Glomerular visceral epithelial cell (primary cell): ENCODE measurements at regions not wholly inside any gene's neighbourhood (a gene's known extent, or its start where the extent isn't known, plus 50 kb on each side); places are given as distances from the start of the nearest gene placed in this dataset.

Experiments used
- DNase-seq: peaks from one replicate; pipeline ENCODE4 v3.0.0-alpha.2; 2016; ENCODE audit errors: extremely low spot score

DNA sequence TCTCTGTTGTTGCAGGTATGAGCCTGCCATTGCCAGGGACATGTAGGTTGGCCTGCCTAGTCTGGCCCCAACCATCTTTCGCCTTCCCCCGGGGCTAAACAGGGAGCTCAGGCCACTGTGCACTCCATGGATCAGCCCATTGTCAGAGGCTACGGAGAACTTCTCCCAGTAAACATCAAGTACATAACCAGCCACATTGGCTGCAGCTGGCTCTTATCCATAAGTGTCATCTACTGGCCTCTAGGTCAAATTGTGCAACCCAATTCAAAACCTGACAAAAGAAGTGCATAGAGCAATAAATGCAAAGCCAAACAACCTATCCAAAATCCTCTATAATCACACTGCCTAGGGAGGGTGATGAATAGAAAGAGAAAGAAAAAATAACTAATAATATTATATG lies 418.1 kb upstream of the DCC start:
- DNase-seq, result no peak

DNA sequence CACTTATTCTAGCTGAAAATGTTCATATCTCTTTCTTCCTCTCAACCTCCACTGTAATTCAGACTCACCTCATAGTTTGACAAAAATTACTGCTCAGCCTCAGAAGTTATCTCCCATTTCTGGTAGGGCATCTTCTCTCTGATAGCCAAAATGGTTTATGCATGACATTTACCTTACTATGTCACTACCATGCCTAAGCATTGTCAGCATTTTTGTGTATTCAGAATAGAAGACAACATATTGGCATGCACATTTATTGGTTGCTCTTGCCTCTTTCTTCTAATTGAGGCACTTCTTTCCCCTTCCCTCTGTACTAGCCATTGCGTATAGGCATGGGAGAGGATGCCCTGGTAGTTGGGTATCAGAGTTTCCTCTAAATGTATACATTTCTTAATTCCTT lies 406.1 kb upstream of the DCC start:
- DNase-seq, result no peak

DNA sequence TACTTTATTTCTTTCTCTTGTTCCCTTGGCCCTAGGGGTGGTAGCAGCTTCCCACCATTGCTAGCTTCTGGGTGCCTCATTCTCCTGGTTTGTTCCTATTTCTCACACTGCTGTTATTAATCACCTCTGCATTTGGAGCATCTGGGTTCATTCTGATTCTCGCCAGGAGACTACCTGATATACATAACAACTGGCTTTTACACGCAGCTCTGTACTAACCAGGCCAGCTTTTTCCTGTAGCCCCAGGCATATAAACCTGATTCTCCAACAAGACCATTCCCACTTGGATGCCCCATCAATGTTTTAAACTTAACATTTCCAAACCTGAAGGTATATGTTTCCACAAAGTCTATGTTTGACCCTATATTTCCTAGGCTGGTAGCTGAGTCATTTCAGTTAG lies 403.9 kb upstream of the DCC start:
- DNase-seq, result no peak

- DNase-seq, result no peak
These were observed 398.0 kb upstream of the DCC start for GRCh38 chr18:51941999-51942398.

DNA sequence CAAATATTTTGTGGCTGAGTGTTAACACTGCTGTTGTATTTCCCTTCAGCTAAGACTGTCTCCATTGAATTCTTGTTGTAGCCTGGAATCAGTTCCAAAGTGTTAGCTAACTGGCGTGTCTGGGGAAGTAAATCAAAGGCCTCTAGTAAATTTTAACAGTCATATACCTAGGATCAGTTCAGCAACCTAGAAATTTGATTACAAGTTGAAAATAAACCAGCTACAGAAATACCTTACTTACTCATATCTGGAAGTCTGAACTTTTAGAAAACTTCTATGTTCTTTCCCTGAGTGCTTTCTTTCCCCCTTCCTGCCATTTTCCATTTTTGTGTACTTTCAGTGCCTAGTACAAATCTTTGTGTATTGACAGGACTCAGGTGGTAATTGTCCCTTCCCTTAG lies 396.7 kb upstream of the DCC start:
- DNase-seq, result no peak

- DNase-seq, result no peak
These were observed 393.1 kb upstream of the DCC start for GRCh38 chr18:51946946-51947345.

DNA sequence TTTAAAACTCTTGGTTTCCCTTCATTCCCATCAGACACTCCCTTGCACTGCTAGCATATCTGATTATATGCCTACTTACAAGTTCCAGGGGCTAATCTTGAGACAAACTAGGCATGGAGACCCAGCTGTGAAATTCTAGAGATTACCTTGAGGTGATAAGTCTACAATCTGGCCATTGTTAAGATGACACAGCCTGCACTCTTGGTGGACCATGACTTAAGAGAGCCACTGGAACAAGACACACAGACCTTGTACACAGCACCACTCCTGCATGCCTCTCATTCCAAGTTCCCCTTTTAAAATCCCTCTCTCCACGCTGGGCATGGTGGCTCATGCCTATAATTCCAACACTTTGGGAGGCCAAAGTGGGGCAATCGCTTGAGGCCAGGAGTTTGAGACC lies 387.2 kb upstream of the DCC start:
- no peak for DNase-seq

- no peak for DNase-seq
These were observed 386.5 kb upstream of the DCC start for GRCh38 chr18:51953521-51953920.

- DNase-seq, result no peak
These were observed 384.9 kb upstream of the DCC start for GRCh38 chr18:51955136-51955535.

DNA sequence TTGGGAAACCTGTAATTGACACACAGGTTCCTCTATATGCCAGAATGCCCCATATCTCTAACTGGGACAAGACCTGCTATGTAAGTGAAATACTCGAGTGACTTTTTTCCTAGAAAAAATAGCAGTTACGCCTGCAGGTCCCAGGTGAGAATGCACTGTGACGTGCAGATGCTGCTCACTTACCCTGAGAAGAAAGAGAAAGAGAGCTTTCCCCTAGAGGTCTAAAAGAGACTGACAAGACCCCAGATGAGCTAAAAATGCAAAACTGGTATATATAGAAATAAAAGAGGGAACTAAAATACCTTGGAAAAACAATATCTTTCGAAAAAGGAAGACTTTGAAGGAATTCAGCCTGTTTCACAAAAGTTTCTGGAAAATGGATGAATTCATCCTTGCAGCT lies 383.0 kb upstream of the DCC start:
- no peak for DNase-seq

DNA sequence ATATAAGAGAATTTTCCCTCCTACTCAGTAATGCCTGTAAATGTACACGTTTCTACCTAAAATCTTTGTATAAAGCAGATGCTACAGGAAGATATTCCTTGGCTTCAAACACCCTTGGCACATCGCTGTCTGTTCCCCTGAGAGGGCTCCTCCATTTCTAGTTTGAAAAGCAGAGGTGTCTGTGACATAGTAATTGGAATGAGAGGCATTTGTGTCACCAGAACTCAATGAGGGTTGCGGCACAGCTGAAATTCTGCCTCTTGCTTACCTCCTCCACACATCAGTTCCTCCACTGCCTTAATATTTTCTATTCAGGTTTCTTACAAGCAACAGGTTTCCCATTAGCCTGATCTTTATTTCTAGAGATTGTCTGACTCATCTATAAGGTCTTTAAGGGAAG lies 359.9 kb upstream of the DCC start:
- DNase-seq, result no peak

DNA sequence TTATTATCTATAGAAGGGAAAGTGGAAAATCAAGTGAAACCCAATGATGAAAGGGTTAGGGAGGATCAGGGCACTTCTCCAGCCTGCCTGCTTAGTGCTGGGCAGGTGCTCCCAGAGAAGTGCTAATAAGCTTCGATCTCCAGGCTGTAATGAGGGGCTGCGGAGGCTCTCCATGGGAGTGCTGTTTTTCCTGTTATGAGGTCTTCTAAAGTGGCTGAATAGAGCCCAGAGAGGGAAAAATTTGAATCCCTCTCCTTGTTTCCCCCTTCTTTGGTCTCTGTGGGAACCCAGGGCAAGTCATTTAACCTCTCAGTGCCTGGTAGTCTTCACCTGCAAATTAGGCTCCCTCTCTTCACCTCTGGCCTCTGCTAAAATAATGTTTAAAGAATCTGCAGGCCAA lies 351.7 kb upstream of the DCC start:
- DNase-seq, result no peak

- no peak for DNase-seq
These were observed 342.9 kb upstream of the DCC start for GRCh38 chr18:51997129-51997528.

- DNase-seq, result no peak
These were observed 341.9 kb upstream of the DCC start for GRCh38 chr18:51998066-51998465.

- DNase-seq, result no peak
These were observed 341.3 kb upstream of the DCC start for GRCh38 chr18:51998711-51999110.

- DNase-seq, result no peak
These were observed 340.6 kb upstream of the DCC start for GRCh38 chr18:51999351-51999750.

DNA sequence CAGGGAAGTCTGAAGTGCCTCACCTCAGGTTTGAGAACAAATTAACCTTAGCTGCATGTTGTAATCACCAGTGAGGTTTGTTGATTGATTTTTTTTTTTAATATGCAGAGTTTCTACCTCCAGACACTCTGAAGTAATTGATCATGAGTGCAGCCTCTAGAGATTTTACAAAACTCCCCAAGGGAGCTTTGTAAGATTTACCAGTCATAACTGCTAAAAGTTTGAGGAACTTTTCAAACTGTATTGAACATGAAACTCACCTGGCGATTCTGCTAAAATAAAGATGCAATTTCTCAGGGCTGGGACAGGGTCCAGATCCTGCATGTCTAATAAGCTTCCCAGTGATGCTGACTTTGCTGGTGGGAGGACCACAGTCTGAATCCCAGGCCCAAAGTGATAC lies 339.6 kb upstream of the DCC start:
- no peak for DNase-seq

DNA sequence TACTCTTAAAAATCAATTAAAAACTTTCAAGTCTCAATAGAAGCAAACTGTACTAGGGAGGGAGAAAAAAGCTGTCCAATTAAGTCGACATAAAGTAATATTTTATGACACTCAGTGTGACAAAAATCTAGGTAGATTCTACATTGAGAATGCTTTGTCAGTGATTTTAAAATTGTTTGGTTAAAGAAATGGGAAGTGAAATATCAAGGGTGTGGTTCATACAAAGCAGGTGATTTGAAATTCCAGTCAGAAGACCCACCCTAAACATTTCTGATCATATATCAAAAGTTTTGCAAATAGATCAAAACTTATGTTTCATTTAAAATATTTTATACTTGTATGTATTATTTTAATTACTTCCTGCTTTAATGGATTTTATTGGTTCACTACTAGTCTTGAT lies 338.9 kb upstream of the DCC start:
- DNase-seq, result no peak

DNA sequence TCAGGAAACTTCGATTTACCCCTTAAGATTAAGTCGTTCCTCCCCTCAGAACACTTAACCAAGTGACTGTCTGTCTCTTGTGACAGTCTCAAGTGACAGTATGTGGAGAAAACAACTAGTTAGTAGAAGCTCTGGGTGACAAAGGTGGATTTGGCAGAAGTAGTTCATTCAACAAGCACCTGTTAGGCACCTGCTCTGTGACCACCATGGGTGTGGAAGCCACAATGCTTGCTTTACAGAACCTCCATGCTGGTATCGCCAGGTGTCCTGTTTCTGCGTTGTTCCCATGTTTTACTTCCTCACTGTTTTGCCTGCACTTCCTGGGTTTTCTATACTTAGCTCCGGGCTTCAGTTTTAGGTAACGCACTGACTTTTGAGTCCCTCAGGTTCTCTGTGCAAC lies 337.4 kb upstream of the DCC start:
- no peak for DNase-seq

GRCh38 chr18:52007105-52007504 lies 332.9 kb upstream of the DCC start:
- no peak for DNase-seq

DNA sequence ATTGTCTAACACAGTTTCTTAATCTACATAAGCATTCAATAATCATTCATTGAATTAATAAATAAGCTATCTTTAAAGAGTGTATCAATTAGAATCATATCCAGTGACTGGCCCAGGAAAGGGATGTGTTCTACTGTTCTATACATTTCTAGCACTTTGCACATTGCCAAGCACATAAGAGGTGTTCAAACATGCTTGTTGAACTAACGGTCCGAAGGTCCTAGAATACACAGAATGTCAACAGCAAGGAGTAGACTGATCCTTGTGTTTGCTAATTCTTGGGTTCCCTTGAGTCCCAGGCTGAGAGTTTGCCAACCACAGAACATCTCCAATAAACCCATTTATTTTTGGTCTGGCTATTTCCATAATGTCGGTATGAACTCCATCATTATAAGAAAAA lies 331.7 kb upstream of the DCC start:
- DNase-seq, result no peak

DNA sequence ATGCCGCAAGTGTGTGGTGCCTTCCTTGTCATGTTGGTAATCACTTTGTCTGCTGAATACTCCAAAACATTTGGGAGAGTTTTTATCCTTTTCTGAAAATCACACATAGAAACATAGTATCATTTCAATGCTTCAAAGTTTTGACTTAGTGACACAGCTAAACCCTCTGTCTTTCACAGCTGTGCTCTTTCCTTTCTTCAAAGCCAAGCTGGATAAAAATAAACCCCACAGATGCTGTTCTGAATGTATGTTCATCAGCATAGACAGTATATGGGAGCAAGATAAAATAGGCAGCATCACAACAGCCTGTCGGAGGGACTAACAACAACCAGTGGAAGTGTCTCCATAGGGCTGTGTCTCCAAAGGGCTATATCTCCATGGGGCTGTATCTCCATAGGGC lies 331.3 kb upstream of the DCC start:
- DNase-seq, result no peak

- no peak for DNase-seq
These were observed 330.0 kb upstream of the DCC start for GRCh38 chr18:52009958-52010357.

- DNase-seq, result no peak
These were observed 293.9 kb upstream of the DCC start for GRCh38 chr18:52045946-52046675.
